Left ventricle myocardium inferior (tissue), 1 donor: ENCODE measurements at regions not wholly inside any gene's neighbourhood (a gene's known extent, or its start where the extent isn't known, plus 50 kb on each side); places are given as distances from the start of the nearest gene placed in this dataset.
"Not testable (repeated sequence)": the region's sequence is repeated elsewhere in the genome, so short reads cannot be mapped to it uniquely, and the experiment has no call there.

Source experiments
- DNase-seq: peaks from one replicate; pipeline ENCODE4 v3.0.0-alpha.2; 2020
- H3K27ac ChIP-seq: fragments of 200-600 bp; replicated peaks from 2 replicates; pipeline ENCODE4 v1.8.0; 2021
- H3K27me3 ChIP-seq: fragments of 200-600 bp; 2 replicates; pipeline ENCODE4 v1.8.0; 2021; ENCODE audit warnings: low read depth
- H3K36me3 ChIP-seq: fragments of 200-600 bp; 2 replicates; pipeline ENCODE4 v1.8.0; 2021
- H3K4me1 ChIP-seq: fragments of 200-600 bp; 2 replicates; pipeline ENCODE4 v1.8.0; 2021
- H3K4me3 ChIP-seq: fragments of 200-600 bp; 2 replicates; pipeline ENCODE4 v1.8.0; 2021; ENCODE audit warnings: mild to moderate bottlenecking, moderate library complexity
- H3K9me3 ChIP-seq: fragments of 200-600 bp; replicated peaks from 2 replicates; pipeline ENCODE4 v1.8.0; 2021
- intact Hi-C: fragments of 100-400 bp; cut with micrococcal nuclease; formaldehyde crosslinking; loops from one replicate; pipeline ENCODE4 v1.11.0; 2022
- TF ChIP-seq, protein P1 (sequence below): fragments of 200-600 bp; IDR thresholded peaks from 2 replicates; pipeline ENCODE4 v1.8.0; 2021; ENCODE audit warnings: antibody characterized with exemption, mild to moderate bottlenecking, borderline replicate concordance
- donor health status: DM: no; HTN: yes; CAD: no; lungs with severe emphysema.

GRCh38 chr3:150128126-150128525 lies 157.4 kb upstream of the PFN2 start:
- Histone ChIP-seq H3K27me3 (no peaks in the 10 kb centered on the region), H3K9me3 (no peaks in the 10 kb centered on the region), H3K36me3 (no peaks in the 10 kb centered on the region), H3K4me1 (no peaks in the 10 kb centered on the region), H3K4me3 (no peak overlapping the region), H3K27ac (no peak overlapping the region)
- TF ChIP-seq, protein P1, sequence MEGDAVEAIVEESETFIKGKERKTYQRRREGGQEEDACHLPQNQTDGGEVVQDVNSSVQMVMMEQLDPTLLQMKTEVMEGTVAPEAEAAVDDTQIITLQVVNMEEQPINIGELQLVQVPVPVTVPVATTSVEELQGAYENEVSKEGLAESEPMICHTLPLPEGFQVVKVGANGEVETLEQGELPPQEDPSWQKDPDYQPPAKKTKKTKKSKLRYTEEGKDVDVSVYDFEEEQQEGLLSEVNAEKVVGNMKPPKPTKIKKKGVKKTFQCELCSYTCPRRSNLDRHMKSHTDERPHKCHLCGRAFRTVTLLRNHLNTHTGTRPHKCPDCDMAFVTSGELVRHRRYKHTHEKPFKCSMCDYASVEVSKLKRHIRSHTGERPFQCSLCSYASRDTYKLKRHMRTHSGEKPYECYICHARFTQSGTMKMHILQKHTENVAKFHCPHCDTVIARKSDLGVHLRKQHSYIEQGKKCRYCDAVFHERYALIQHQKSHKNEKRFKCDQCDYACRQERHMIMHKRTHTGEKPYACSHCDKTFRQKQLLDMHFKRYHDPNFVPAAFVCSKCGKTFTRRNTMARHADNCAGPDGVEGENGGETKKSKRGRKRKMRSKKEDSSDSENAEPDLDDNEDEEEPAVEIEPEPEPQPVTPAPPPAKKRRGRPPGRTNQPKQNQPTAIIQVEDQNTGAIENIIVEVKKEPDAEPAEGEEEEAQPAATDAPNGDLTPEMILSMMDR, result no peak
- intact Hi-C loops, result no loop called here
- no peak for DNase-seq

DNA sequence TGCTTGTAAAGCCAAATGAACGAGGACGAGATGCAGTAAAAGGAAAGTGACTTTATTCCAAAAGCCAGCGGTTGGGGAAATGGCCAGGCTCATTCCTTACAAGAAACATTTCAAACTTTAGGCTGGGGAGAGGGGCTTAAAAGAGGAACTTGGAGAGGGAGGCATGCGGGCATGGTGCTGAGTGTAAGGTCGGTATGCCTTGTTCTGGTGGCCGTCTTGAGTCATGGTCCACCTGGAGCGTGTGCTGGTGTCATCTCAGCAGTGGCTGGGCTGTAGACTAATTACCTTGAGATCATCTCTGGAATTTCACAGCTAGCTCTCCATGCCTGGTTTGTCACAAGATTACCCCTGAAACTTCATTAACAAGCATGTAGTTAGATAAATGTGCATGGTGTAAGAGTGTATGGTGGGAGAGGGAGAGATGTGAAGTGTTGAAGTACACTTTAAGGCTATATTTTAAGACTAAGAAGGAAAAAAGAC lies 156.4 kb upstream of the PFN2 start:
- Histone ChIP-seq H3K9me3 (peaks cover 6% of the 10 kb centered on the region), H3K36me3 (no peaks in the 10 kb centered on the region), H3K4me1 (no peaks in the 10 kb centered on the region), H3K4me3 (no peak overlapping the region), H3K27me3 (no peaks in the 10 kb centered on the region), H3K27ac (no peak overlapping the region)
- intact Hi-C loops, result no loop called here
- TF ChIP-seq, protein P1, result no peak
- DNase-seq, result no peak

DNA sequence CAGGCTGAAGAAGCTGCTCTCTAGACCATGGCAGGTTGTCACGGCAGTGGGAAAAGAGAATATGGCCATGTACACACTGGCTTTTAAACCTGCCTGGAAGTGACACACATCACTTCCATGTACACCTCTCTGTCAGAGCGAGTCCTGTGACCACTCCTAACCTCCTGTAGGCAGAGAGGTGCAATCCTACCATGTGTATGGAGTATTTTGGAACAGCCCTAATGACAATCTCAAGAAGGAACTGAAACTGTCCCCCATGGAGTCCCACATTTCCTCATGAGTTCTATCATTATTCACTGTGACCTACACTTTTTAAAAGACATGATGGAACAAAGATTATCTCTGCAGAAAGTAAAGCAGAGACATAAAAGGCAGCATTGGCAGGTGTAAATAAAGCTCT lies 153.4 kb upstream of the PFN2 start:
- intact Hi-C loops, result no loop called here
- Histone ChIP-seq H3K27ac (no peak overlapping the region), H3K4me1 (no peaks in the 10 kb centered on the region), H3K27me3 (no peaks in the 10 kb centered on the region), H3K36me3 (no peaks in the 10 kb centered on the region), H3K4me3 (no peak overlapping the region), H3K9me3 (peaks cover 7% of the 10 kb centered on the region)
- DNase-seq, result no peak
- TF ChIP-seq, protein P1, result no peak

DNA sequence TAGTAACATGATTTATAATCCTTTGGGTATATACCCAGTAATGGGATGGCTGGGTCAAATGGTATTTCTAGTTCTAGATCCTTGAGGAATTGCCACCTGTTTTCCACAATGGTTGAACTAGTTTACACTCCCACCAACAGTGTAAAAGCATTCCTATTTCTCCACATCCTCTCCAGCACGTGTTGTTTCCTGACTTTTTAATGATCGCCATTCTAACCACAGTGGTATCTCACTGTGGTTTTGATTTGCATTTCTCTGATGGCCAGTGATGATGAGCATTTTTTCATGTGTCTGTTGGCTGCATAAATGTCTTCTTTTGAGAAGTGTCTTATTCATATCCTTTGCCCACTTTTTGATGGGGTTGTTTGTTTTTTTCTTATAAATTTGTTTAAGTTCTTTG lies 152.6 kb upstream of the PFN2 start:
- H3K36me3 ChIP-seq, DNase-seq, H3K9me3 ChIP-seq, H3K4me1 ChIP-seq, H3K4me3 ChIP-seq, H3K27ac ChIP-seq, intact Hi-C loops, H3K27me3 ChIP-seq: not testable (repeated sequence)

DNA sequence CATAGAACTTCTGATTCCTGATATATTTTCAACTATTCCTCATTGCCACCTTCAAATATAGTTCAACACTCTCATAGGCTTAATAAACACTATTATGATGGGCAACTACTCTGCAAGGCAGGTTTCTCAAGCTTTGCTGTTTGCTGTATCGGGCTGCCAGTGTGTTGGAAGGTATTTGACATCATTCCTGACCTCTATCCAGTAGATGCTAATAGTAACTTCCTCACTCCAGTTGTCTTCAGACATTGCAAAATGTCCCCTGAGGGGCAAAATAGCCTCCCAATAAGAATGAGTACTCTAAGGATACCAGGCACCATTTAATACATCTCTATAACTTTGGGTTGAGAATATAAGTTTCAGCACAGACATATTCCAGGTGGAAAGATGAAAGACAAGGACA lies 147.5 kb upstream of the PFN2 start:
- Histone ChIP-seq H3K4me3 (no peak overlapping the region), H3K36me3 (no peaks in the 10 kb centered on the region), H3K9me3 (peaks cover 7% of the 10 kb centered on the region), H3K27ac (no peak overlapping the region), H3K4me1 (no peaks in the 10 kb centered on the region), H3K27me3 (no peaks in the 10 kb centered on the region)
- no peak for DNase-seq
- TF ChIP-seq, protein P1, result no peak
- intact Hi-C loops, result no loop called here

GRCh38 chr3:150117076-150117475 lies 146.4 kb upstream of the PFN2 start:
- Histone ChIP-seq H3K27ac (no peak overlapping the region), H3K27me3 (no peaks in the 10 kb centered on the region), H3K36me3 (no peaks in the 10 kb centered on the region), H3K4me1 (no peaks in the 10 kb centered on the region), H3K4me3 (no peak overlapping the region), H3K9me3 (peaks cover 1% of the 10 kb centered on the region)
- intact Hi-C loops, result no loop called here
- TF ChIP-seq, protein P1, result no peak
- no peak for DNase-seq
